ENCODE measurements at regions not wholly inside any gene's neighbourhood (a gene's known extent, or its start where the extent isn't known, plus 50 kb on each side); places are given as distances from the start of the nearest gene placed in this dataset.
A peak's percentile ranks its signal among the peaks of the same experiment; 100 is the strongest.
"Not testable (repeated sequence)": the region's sequence is repeated elsewhere in the genome, so short reads cannot be mapped to it uniquely, and the experiment has no call there.

DNA sequence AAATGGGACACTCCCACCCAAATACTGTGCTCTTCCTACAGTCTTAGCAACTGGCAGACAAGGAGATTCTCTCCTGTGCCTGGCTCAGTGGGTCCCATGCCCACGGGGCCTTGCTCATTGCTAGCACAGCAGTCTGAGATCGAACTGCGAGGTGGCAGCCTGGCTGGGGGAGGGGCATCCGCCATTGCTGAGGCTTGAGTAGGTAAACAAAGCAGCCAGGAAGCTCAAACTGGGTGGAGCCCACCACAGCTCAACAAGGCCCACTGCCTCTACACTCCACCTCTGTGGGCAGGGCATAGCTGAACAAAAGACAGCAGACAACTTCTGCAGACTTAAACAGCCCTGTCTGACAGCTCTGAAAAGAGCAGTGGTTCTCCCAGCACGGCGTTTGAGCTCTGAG lies 174.8 kb downstream of the COL12A1 start:
- DNase-seq (ENCODE audit: low read depth) = not testable (repeated sequence)

DNA sequence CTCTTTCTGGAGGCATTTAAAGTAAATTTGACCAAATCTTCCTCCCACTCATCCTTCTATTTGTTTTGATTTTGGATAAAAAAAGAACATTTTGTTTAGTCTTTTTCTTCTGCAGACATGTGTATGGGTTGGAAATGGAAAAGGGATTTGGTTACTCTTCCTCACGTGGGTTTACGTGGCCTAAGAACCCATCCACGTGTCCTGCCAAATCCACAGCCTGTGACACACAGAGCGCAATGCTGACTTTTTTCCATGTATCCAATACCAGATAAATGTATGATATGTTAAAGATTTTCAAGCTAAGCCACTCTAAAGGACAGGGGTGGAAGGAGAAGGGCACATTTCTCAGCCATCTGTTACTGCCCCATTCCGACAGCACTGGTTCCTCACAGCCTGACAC lies 176.5 kb downstream of the COL12A1 start:
- DNase-seq (ENCODE audit: low read depth) = no peak

GRCh38 chr6:75025371-75025770 lies 180.5 kb downstream of the COL12A1 start:
- DNase-seq (ENCODE audit: low read depth) = no peak

DNA sequence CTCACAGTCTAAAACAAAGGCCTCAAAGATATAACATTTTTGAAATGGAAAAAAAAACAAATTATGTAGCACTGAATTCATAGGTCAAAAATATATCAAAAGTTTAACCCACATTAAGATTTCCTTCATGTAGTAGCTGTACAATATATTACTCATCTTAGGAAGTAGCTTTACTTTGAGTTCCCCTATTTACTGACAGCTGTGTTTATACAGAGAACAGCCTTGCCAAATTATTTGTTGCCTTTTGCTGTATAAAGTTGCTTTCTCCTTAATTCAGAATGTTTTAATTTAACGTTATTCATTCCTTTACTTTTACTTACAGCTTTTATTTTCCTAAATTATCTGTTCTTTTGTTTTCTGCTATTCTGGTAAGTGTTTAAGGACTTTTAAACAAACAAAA lies 181.0 kb downstream of the COL12A1 start:
- no peak for DNase-seq (ENCODE audit: low read depth)

GRCh38 chr6:75023634-75024033 lies 182.2 kb downstream of the COL12A1 start:
- DNase-seq (ENCODE audit: low read depth) = peak; percentile 39

DNA sequence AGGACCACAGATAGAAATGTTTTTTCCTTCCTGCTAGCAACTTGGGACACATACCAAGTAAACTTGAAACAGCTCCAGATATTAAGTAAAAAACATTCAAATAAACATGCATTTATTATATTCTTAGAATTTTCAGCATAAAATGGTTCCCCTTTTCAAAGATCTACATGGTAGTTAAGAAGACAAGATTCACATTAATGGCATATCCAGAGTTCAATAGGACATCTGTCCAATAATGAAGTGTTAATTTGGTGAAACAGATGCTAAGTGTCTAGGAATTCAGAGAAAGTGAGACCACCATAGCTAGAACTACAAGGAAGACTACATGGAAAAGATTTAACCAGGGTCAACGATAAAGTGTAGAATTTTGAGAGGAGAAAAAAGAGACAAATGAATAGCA lies 184.9 kb downstream of the COL12A1 start:
- no peak for DNase-seq (ENCODE audit: low read depth)

DNA sequence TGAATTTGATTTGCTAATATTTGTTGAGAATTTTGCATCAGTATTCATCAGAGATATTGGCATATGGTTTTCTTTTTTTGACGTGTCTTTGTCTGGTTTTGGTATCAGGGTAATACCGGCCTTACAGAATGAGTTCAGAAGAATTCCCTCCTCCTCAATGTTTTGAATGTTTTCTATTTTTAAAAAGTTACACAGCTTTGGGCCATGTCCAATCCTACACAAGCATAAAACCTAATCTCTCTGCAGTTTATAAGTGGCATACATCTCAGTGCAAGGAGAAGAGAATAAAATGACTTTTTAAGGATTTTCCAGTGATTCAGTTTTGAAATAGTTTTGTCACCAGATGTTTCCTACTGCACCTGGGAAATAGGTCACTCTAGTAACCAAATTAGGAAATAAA lies 185.5 kb downstream of the COL12A1 start:
- DNase-seq (ENCODE audit: low read depth) = no peak

- DNase-seq (ENCODE audit: low read depth) = no peak
Observed at GRCh38 chr6:75012018-75012417, 193.8 kb downstream of the COL12A1 start.

- not testable (repeated sequence) for DNase-seq (ENCODE audit: low read depth)
Observed at GRCh38 chr6:75003984-75004383, 201.9 kb downstream of the COL12A1 start.

DNA sequence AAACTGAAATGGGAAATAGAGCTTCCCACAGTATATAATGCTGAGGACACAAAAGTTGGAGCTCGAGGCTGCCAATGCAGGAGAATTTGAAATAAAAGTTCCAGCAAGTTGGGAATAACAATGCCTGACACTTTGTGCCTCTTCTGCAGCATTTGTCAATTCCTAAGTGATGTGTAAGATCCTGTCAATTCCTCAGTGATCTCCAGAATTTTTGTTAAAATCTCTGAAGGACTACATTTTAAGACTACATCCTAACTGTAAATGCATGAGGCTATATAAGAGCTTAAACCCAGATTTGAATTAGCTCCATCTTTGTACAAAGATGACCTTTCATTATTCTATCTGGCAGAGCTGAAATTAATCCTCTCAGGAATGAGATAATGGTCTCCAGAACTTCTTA lies 208.2 kb downstream of the COL12A1 start:
- DNase-seq (ENCODE audit: low read depth) = no peak

GRCh38 chr6:74993136-74993535 lies 212.7 kb downstream of the COL12A1 start:
- no peak for DNase-seq (ENCODE audit: low read depth)

- DNase-seq (ENCODE audit: low read depth) = no peak
Observed at GRCh38 chr6:74991573-74992332, 214.1 kb downstream of the COL12A1 start.

GRCh38 chr6:74979065-74979766 lies 226.6 kb downstream of the COL12A1 start:
- DNase-seq (ENCODE audit: low read depth) = no peak

DNA sequence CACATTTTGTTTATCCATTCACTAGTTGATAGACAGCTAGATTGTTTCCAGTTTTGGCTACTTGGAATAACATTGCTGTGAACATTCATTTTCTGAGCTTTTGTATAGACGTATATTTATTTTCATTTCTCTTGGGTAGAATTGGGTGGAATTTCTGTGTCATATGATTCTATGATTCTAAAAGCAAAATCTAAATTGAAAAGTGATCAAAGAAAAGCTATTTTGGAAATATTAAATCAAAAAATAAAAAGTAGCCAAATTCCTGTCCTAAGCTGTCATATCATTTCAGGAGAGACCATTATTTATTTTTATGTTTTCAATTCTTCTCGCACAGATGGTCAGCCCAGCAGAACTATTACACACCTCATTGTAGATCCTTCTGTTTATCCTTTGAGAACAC lies 229.2 kb downstream of the COL12A1 start:
- no peak for DNase-seq (ENCODE audit: low read depth)

DNA sequence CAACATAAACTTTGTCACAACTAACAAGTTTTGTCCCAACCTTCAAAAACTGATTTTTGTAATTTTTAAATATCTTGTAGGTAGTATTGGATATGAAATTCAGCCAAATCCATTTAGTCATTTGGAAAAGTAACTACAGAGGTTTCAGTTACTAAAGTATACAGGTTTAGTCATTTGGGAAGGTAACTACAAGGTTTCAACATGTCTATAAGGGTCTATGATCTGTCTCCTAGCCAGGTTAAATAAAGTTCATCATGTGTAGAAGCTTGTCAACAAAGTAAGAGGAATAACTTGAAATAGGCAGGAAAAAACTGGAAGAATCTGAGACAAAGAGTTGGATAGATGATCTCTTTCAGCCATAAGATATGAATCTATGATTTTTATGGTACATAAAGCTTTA lies 229.8 kb downstream of the COL12A1 start:
- DNase-seq (ENCODE audit: low read depth) = no peak

DNA sequence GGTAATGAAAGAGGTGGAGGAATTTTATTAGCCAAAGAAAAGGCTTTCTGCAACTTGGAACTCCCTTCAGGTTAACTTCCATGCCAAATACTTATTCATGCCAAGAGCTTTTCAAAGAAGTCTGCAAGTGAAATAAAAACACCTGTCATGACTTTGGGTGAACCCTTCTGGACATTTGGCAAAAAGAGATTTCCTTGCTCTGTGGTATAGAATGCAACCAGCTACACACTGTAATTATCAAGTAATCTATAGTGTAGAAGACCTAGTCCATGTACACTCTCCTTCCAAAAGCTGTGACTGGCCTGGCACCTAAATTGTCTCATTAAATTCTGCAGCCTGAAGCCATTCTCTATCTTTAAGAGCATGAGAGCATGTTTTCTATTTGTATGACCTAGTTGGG lies 232.3 kb downstream of the COL12A1 start:
- no peak for DNase-seq (ENCODE audit: low read depth)

GRCh38 chr6:74971633-74972032 lies 234.2 kb downstream of the COL12A1 start:
- no peak for DNase-seq (ENCODE audit: low read depth)

GRCh38 chr6:74969591-74970267 lies 236.1 kb downstream of the COL12A1 start:
- DNase-seq (ENCODE audit: low read depth) = no peak

- no peak for DNase-seq (ENCODE audit: low read depth)
Observed at GRCh38 chr6:74967821-74968220, 238.0 kb downstream of the COL12A1 start.

GRCh38 chr6:74966712-74967111 lies 239.1 kb downstream of the COL12A1 start:
- DNase-seq (ENCODE audit: low read depth) = no peak

DNA sequence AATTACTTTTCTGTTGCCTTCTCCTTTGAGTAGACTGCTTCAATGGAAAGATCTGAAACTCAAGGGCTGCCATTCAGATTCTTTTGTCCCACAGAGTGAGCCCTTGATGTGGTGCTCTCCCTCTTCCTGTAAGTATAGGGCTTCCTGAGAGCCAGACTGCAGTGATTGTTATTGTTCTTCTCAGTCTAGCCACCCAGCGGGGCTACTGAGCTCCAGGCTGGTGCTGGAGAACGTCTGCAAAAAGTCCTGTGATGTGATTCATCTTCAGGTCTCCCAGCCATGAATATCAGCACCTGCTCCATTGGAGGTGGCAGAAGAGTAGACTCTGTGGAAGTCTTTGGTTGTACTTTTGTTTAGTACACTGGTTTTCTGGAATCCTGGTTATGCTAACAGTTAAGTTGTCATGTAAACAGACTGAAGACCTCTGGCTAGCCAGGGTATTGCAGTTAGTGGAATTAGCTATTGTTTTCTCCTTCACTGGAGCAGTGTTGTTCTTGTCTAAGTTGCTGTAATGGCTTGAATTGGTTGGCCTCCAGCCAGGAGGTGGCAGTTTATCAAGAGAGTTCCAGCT lies 240.9 kb downstream of the COL12A1 start:
- no peak for DNase-seq (ENCODE audit: low read depth)

DNA sequence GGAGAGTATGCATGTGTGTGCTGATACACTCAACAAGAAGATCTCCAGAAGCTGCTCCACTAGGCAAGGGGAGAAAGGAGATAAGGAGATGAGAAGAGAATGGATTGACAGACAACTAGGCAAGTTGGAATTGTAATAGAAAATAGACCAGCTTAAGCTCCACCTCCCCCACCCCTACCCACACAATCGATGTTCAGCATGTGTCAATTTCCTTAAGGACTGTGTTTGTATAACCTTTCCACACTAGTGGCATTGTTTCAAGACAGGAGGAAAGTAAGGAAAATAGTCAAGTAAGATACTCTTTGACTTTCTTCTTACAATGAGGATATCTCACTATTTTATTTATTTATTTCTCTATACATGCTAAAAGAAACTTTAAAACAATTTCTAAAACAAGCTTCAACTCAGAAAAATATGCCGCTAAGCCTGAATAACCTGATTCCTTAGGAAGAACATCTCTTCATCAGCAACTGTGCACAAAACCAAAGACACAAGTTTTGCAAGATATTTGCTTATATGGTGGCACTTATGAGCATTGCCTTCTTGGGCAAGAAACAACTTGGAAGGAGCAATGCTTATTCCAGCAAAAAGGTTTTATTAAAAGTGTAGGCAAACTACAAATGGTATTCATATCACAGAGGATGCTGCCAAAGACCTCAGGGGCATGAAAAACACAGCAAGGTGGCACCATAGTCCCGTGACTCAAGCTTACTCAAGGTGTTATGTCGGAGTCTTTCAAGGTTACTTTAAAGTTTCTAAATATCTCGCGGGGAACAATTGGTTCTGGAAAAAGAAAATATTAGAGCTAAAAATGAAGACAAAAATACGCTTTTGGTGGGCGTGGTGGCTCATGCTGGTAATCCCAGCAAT lies 249.1 kb downstream of the COL12A1 start:
- DNase-seq (ENCODE audit: low read depth) = no peak

Data from HS-5 (cell line).